ENCODE measurements at regions not wholly inside any gene's neighbourhood (a gene's known extent, or its start where the extent isn't known, plus 50 kb on each side); places are given as distances from the start of the nearest gene placed in this dataset.

DNA sequence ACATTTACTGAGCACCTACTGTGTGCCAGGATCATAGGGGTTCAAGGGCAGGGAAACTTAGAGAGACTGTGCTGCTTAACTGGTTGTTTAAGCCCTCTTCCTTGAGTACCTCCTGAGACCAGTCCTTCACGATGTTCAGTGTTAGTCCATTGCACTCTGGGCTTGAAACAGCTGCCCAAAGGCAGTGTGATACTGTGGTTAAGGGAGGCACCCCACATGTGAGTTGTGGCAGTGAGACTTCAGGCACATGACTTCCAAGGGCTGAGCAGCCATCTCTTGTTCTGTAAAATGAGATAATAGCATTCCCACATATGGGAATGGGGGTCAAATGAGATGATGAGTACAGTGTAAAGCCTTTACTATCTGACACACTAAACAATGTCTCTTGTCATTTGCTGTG lies 75.1 kb downstream of the LINGO1 start:
- Histone ChIP-seq H3K36me3 (replicated peaks; ENCODE audit: insufficient read depth, low read depth) (no peaks in the 10 kb centered on the region), H4K20me1 (ENCODE audit: insufficient read depth, poor library complexity, severe bottlenecking) (no peaks in the 10 kb centered on the region), H3K79me2 (no peaks in the 10 kb centered on the region), H3K27ac (no peak overlapping the region), H3K9me2 (replicated peaks; ENCODE audit: insufficient read depth) (no peaks in the 10 kb centered on the region), H3K4me1 (ENCODE audit: insufficient read depth) (peaks cover 4% of the 10 kb centered on the region), H3K4me3 (no peak overlapping the region), H3K9me3 (ENCODE audit: low read depth) (no peaks in the 10 kb centered on the region), H3K27me3 (no peaks in the 10 kb centered on the region), H3K4me2 (no peak overlapping the region), H2AFZ (no peak overlapping the region)
- no peak for TF ChIP-seq EZH2 (IDR thresholded peaks at IDR 0.05; ENCODE audit: borderline replicate concordance)
- TF ChIP-seq, protein P1, sequence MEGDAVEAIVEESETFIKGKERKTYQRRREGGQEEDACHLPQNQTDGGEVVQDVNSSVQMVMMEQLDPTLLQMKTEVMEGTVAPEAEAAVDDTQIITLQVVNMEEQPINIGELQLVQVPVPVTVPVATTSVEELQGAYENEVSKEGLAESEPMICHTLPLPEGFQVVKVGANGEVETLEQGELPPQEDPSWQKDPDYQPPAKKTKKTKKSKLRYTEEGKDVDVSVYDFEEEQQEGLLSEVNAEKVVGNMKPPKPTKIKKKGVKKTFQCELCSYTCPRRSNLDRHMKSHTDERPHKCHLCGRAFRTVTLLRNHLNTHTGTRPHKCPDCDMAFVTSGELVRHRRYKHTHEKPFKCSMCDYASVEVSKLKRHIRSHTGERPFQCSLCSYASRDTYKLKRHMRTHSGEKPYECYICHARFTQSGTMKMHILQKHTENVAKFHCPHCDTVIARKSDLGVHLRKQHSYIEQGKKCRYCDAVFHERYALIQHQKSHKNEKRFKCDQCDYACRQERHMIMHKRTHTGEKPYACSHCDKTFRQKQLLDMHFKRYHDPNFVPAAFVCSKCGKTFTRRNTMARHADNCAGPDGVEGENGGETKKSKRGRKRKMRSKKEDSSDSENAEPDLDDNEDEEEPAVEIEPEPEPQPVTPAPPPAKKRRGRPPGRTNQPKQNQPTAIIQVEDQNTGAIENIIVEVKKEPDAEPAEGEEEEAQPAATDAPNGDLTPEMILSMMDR (IDR thresholded peaks at IDR 0.05; ENCODE audit: poor library complexity), result no peak
- TF ChIP-seq EZH2phosphoT487 (IDR thresholded peaks at IDR 0.05; ENCODE audit: low read depth, severe bottlenecking, unreplicated experiment), result no peak
- WGBS (ENCODE audit: low lambda C conversion rate, missing lambda C conversion rate), result 95% methylated on average over 1 of the region's 1 CpG
- DNase-seq (ENCODE audit: low spot score), result no peak

DNA sequence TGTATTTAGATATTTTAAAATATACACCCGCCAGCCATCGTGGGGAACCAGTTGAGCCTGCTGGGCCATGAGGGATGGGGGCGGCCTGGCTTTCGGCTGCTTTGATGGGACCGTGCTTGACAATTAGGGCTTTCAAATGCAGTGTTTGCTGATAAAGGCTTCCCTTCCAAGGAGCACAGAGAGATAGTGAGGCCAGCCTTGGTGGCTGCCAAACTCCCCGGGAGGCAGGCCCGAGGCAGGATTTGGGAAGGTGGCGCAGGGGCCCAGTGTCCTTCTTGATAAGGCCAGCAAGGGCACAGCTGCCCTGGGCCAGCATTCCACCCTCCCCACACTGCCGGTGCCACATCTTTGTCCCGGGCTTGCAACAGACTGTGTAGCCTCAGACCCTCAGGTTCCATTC lies 75.6 kb downstream of the LINGO1 start:
- Histone ChIP-seq H3K4me3 (no peak overlapping the region), H3K9me3 (ENCODE audit: low read depth) (no peaks in the 10 kb centered on the region), H3K9me2 (replicated peaks; ENCODE audit: insufficient read depth) (no peaks in the 10 kb centered on the region), H4K20me1 (ENCODE audit: insufficient read depth, poor library complexity, severe bottlenecking) (no peaks in the 10 kb centered on the region), H3K27ac (no peak overlapping the region), H3K27me3 (no peaks in the 10 kb centered on the region), H3K4me1 (ENCODE audit: insufficient read depth) (peaks cover 4% of the 10 kb centered on the region), H3K36me3 (replicated peaks; ENCODE audit: insufficient read depth, low read depth) (no peaks in the 10 kb centered on the region), H3K4me2 (no peak overlapping the region), H2AFZ (no peak overlapping the region), H3K79me2 (no peaks in the 10 kb centered on the region)
- no peak for DNase-seq (ENCODE audit: low spot score)
- TF ChIP-seq EZH2phosphoT487 (IDR thresholded peaks at IDR 0.05; ENCODE audit: low read depth, severe bottlenecking, unreplicated experiment) (no peak), EZH2 (IDR thresholded peaks at IDR 0.05; ENCODE audit: borderline replicate concordance) (no peak)
- TF ChIP-seq, protein P1 (IDR thresholded peaks at IDR 0.05; ENCODE audit: poor library complexity), result no peak
- 26% methylated on average over 10 of the region's 10 CpGs for WGBS (ENCODE audit: low lambda C conversion rate, missing lambda C conversion rate)

DNA sequence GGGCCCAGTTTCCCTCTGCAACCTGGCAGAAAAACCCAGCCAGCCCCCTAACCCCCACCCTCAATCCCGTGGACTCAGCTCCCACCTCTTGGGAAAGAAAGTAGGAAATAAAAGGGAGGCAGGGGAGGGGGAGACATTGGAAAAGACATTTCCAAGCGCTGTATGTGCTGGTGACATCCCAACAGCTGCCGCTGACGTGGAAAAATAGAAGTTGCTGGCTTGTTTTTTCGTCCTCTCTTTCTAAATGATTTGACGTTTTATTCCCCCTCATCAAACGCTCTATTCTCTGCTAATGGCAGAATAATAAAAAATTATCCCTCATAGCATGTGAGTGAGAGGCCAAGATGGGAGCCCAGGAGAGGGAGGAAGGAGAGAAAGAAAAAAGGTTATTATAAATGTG lies 76.1 kb downstream of the LINGO1 start:
- Histone ChIP-seq H3K4me1 (ENCODE audit: insufficient read depth) (peaks cover 5% of the 10 kb centered on the region), H3K36me3 (replicated peaks; ENCODE audit: insufficient read depth, low read depth) (no peaks in the 10 kb centered on the region), H3K27me3 (no peaks in the 10 kb centered on the region), H3K9me3 (ENCODE audit: low read depth) (no peaks in the 10 kb centered on the region), H3K79me2 (no peaks in the 10 kb centered on the region), H3K4me3 (no peak overlapping the region), H3K4me2 (no peak overlapping the region), H2AFZ (no peak overlapping the region), H4K20me1 (ENCODE audit: insufficient read depth, poor library complexity, severe bottlenecking) (no peaks in the 10 kb centered on the region), H3K9me2 (replicated peaks; ENCODE audit: insufficient read depth) (no peaks in the 10 kb centered on the region), H3K27ac (no peak overlapping the region)
- TF ChIP-seq, protein P1 (IDR thresholded peaks at IDR 0.05; ENCODE audit: poor library complexity), result no peak
- TF ChIP-seq EZH2 (IDR thresholded peaks at IDR 0.05; ENCODE audit: borderline replicate concordance), result no peak
- no peak for TF ChIP-seq EZH2phosphoT487 (IDR thresholded peaks at IDR 0.05; ENCODE audit: low read depth, severe bottlenecking, unreplicated experiment)
- 80% methylated on average over 7 of the region's 7 CpGs for WGBS (ENCODE audit: low lambda C conversion rate, missing lambda C conversion rate)
- DNase-seq (ENCODE audit: low spot score), result no peak

DNA sequence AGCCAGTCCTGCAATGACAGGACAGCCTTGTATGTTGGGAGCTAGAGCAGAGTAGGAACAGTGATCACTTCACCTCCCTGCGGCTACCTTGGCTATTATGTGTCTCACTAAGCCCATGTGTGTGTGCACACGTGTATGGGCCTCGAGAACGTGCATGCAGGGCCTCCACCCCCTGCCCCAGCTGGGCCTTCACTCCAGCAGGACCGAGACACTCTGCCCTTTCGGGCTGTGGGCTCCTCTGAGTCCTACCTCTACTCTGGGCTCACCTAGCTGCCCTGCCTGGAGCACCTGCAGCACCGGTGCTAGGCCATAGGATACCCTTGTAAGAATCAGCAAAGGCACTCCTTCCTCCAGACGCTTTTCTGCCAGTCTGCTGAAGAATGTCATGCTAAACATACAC lies 77.5 kb downstream of the LINGO1 start:
- Histone ChIP-seq H4K20me1 (ENCODE audit: insufficient read depth, poor library complexity, severe bottlenecking) (no peaks in the 10 kb centered on the region), H2AFZ (no peak overlapping the region), H3K27ac (no peak overlapping the region), H3K79me2 (no peaks in the 10 kb centered on the region), H3K4me2 (no peak overlapping the region), H3K9me2 (replicated peaks; ENCODE audit: insufficient read depth) (no peaks in the 10 kb centered on the region), H3K4me1 (ENCODE audit: insufficient read depth) (peaks cover 12% of the 10 kb centered on the region), H3K4me3 (no peak overlapping the region), H3K27me3 (no peaks in the 10 kb centered on the region), H3K9me3 (ENCODE audit: low read depth) (no peaks in the 10 kb centered on the region), H3K36me3 (replicated peaks; ENCODE audit: insufficient read depth, low read depth) (no peaks in the 10 kb centered on the region)
- TF ChIP-seq EZH2phosphoT487 (IDR thresholded peaks at IDR 0.05; ENCODE audit: low read depth, severe bottlenecking, unreplicated experiment) (no peak), EZH2 (IDR thresholded peaks at IDR 0.05; ENCODE audit: borderline replicate concordance) (no peak)
- TF ChIP-seq, protein P1 (IDR thresholded peaks at IDR 0.05; ENCODE audit: poor library complexity), result no peak
- WGBS (ENCODE audit: low lambda C conversion rate, missing lambda C conversion rate), result 91% methylated on average over 8 of the region's 8 CpGs
- DNase-seq (ENCODE audit: low spot score), result no peak

Measured in hepatocyte (in vitro differentiated cells).